AG09309 (cell line): ENCODE measurements at regions not wholly inside any gene's neighbourhood (a gene's known extent, or its start where the extent isn't known, plus 50 kb on each side); places are given as distances from the start of the nearest gene placed in this dataset.

Source experiments
- DNase-seq: peaks from one replicate; pipeline ENCODE4 v3.0.0-alpha.2; 2010; ENCODE audit warnings: low read depth
- H3K4me3 ChIP-seq: 2 replicates; pipeline ENCODE4 v1.5.1; 2011; ENCODE audit warnings: mild to moderate bottlenecking, low read depth, low read length, moderate library complexity; ENCODE audit not compliant: control insufficient read depth
- CTCF ChIP-seq: IDR thresholded peaks from 2 replicates; pipeline ENCODE4 v1.5.1; 2011; ENCODE audit warnings: mild to moderate bottlenecking, low read depth, low read length, inconsistent platforms; ENCODE audit not compliant: insufficient read depth, control insufficient read depth; ENCODE audit errors: missing control alignments

- DNase-seq = no peak
- TF ChIP-seq CTCF = no peak
- no peak overlapping the region for H3K4me3 ChIP-seq
Observed at GRCh38 chr5:2270467-2270866, 387.7 kb upstream of the IRX4 start.

GRCh38 chr5:2269656-2270055 lies 386.9 kb upstream of the IRX4 start:
- no peak for TF ChIP-seq CTCF
- no peak for DNase-seq

GRCh38 chr5:2267991-2268390 lies 385.3 kb upstream of the IRX4 start:
- no peak overlapping the region for H3K4me3 ChIP-seq
- no peak for DNase-seq
- no peak for TF ChIP-seq CTCF

More at GRCh38 chr5:2269656-2270055, 386.9 kb upstream of the IRX4 start:
- no peak overlapping the region for H3K4me3 ChIP-seq

- no peak overlapping the region for H3K4me3 ChIP-seq
- DNase-seq = no peak
- no peak for TF ChIP-seq CTCF
Observed at GRCh38 chr5:2266641-2267240, 384.0 kb upstream of the IRX4 start.

GRCh38 chr5:2265341-2265740 lies 382.6 kb upstream of the IRX4 start:
- DNase-seq = no peak
- no peak for TF ChIP-seq CTCF
- no peak overlapping the region for H3K4me3 ChIP-seq

- no peak for TF ChIP-seq CTCF
- DNase-seq = no peak
Observed at GRCh38 chr5:2263763-2264162, 381.0 kb upstream of the IRX4 start.

GRCh38 chr5:2262620-2263019 lies 379.9 kb upstream of the IRX4 start:
- TF ChIP-seq CTCF = no peak
- no peak overlapping the region for H3K4me3 ChIP-seq
- DNase-seq = no peak

More at GRCh38 chr5:2263763-2264162, 381.0 kb upstream of the IRX4 start:
- no peak overlapping the region for H3K4me3 ChIP-seq
